HG03103 (cell line): ENCODE measurements at regions not wholly inside any gene's neighbourhood (a gene's known extent, or its start where the extent isn't known, plus 50 kb on each side); places are given as distances from the start of the nearest gene placed in this dataset.
"Not testable (repeated sequence)": the region's sequence is repeated elsewhere in the genome, so short reads cannot be mapped to it uniquely, and the experiment has no call there.

Experiments used
- ATAC-seq: cut with Tn5 transposase; IDR thresholded peaks from one replicate; pipeline ENCODE4 v1.9.1; 2021; ENCODE audit warnings: low read depth; ENCODE audit not compliant: unreplicated experiment

DNA sequence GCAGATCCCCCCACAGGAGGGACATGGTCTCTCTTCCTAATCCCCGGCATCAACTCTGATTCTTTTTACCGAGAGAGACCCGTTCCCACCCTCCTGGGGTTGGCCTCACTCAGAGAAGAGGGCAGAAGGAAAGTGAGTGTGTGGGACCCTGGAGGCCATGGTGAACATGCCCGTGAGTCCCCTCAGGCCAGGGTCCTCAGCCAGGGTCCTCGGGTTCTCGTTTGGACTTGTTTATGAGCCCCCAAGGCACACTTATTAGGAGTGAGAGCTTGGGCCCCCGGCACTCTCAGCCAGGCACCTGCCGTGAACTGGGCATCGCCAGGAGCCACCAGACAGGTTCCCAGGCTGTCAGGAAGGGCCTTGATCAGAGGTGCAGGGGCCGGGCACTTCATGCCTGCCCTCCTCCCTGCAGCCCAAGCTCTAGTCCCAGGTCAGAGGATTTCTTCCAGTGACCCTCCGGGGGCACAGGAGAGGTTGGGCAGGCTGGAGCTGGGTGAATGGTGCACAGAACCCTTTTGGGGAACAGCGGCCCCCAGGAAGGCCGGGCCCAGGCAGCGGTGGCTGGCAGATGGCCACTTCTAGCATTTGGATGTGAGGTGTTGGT is 122.6 kb downstream of the CRYAA start:
- no peak for ATAC-seq

DNA sequence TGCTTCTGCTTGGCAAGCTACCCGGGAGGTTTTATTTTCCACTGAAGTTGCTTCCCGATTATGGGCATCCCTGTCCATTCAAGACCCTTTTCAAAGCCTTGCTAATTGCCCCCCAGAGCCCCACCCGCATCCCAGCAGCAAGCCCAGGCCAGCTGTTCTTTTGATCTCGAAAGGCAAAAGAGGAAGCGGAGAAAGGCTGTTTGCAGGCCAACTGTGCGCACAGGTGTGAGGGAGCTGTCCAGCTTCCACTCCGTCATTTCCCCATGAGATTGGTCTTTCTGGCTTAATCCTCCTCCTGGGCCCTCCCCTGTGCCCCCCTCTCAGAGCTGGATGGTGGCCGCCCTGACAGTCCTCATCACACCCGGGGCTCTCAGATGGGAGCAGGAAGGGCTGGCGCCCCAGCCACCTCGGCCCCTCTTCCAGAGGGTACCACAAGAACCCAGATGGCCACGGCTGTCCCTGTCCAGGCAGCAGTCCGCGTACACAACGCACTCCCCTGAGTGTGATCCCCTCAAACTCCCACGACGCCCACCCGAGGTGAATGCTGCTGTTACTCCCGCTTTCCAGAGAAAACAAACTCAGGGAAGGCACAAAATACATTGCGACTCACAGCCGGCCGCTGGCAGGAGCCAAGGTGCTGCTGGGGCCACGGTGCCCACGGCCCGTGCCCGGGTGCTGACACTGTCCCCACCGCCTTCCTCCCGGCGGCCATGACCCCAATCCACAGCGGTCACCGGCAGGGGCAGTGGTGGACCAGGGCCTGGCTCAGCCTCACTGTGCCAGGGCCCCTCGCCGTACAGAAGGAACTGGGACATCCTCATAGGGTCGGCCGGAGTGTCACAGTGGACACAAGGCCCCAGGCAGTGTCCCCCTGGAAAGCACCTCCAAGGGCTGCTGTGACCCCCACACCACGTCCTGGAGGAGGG is 121.9 kb downstream of the CRYAA start:
- ATAC-seq, result no peak

DNA sequence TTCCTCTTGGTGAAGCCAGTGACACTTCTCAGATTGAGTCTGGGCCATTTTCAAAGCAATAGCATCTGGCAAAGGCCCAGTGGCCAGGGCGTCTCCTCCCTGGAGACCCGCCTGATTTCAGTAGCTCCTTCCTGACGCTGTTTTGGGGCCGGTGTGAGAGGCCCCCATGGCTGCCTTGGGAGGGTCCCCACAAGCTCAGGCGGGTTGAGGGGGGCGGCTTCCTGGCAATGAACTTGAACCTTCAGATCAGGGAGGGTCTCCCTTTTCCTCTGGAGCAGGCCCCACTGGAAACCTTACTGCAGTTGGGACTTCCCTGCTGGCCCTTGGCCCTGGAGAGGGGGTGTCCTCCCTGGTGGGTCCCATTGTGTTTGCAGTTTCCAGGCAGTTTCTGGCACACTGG is 121.2 kb downstream of the CRYAA start:
- ATAC-seq, result no peak

- ATAC-seq, result no peak
Observed at GRCh38 chr21:43289442-43289841, 120.6 kb downstream of the CRYAA start.

DNA sequence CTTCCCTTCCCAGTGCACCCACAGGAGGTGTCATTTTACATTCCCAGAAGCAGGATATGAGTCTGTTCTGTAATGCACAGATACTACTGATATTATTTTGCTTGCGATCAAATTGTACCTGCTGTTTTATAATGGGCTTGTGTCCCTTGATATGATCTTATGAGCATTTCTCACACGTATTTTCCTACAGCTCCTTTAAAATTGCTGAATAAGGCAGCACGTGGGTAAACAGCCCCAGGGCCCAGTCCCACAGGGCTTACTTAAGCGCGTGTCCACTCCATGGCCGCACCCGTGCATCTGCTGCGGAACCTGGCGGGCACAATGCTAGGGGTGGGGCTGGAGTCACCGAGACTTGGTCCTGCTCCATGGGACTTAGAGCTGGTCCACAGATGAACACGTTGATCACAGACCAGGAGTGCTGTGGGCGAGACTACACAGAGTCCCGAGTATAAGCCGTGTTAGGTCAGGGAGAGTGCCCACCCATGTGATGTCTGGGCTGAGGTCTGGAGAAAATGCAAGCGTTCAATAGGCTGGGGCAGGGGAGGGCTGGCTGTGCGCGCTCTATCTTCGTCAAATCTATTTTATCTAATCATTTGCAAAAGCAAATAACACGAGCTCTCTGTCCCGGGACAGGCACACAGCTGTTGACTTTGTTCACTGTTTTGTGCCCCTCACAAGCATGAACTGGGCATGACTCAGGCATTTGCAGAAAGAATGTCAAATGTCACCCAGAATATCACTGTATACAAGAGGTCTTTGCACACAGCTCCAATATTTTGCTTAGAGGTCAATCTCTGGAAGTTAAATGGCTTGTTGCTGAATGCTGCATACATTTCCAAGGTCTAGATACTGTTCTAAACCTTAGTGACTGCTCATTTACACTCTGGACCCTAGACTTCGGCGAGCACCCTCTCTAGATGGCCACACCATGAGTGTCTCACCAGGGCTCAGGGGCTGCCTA is 119.3 kb downstream of the CRYAA start:
- no peak for ATAC-seq

DNA sequence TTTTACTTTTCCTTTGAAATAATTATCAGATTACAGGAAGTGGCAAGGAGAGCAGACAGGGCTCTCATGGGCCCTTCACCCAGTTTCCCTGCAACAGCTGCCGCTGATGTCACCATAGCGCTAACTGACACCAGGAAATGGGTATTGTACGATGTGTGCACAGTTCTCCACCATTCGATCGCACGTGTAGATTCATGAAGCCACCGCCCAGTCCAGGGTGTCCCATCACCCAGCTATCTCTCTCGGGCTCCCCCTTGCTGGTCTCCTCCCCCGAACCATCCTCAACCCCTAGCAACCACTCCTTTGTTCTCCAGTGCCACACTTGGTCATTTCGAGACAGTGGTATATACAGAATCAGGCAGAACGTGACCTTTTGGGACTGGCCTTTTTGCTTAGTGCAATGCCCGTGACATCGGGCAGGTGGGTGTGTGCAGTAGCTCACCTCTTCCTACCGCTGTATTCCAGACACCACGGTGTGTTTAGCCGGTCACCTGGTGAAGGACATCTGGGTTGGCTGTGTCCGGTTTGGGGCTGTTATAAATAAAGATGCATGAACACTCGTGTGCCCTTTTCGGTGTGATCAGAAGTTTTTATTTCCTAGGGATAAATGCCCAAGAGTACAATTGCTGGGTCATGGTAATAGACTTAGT is 118.4 kb downstream of the CRYAA start:
- no peak for ATAC-seq

GRCh38 chr21:43286196-43286595 is 117.4 kb downstream of the CRYAA start:
- ATAC-seq, result no peak

- no peak for ATAC-seq
Observed at GRCh38 chr21:43284700-43285099, 115.9 kb downstream of the CRYAA start.

DNA sequence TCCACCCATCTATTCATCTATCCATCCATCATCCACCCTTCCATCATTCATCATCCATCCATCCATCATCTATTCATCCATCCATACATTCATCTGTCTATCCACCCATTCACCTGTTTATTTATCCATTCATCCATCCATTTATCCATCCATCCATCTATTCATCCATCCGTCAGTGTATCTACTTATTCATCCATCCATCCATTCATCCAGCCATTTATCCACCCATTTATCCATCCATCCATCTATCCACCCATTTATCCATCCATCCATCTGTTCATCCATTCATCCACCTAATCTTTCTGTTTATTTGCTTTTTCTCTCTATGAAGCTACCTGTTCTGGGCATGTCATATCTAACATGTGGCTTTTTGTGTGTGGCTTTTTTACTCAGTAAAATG is 115.4 kb downstream of the CRYAA start:
- no peak for ATAC-seq

DNA sequence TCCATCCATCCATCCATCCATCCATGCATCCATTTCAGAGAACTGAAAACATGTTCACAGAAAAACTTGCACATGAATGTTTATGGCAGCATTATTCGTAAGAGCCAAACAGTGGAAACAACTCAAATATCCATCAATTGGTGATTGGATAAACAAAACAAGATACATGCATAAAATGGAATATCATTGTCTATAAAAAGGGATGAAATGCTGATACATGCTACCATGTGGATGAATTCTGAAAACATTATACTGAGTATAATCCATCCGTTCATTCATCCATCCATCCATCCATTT is 115.1 kb downstream of the CRYAA start:
- not testable (repeated sequence) for ATAC-seq

GRCh38 chr21:43283136-43283924 is 114.5 kb downstream of the CRYAA start:
- no peak for ATAC-seq

DNA sequence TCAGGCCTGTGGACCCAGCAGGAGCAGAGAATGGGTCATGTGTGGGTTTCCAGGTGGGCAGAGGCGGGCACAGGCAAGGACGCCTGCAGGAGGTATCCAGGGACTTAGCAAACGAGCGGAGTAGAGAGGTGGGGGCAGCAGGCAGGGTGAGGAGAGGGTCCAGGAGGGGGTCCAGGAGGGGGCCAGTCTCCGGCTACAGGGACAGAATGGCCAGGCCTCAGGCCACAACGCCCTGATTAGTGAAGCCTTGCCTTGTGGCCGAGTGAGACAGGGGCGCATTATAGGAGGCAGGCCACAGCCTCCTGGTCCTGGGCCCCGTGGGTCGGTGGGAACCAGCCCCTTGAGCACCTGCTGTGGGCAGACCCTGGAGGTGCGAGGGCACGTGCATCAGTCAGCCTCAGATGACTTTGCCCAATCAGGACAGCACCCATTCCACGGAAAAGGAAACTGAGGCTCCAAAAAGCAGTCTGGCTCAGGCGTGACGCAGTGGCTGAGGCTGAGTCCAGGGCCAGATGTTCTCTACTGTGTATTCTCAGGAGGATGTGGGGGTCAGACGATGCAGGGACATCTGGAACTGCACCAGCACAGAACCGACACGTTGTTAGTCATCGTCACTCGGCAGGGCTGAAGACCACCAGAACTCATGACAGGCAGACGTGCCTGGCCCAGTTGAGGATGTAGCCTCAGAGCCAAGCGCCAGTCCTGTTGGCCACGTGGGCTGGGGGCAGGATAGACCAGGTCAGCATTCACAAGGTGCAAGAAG is 113.7 kb downstream of the CRYAA start:
- ATAC-seq, result no peak

DNA sequence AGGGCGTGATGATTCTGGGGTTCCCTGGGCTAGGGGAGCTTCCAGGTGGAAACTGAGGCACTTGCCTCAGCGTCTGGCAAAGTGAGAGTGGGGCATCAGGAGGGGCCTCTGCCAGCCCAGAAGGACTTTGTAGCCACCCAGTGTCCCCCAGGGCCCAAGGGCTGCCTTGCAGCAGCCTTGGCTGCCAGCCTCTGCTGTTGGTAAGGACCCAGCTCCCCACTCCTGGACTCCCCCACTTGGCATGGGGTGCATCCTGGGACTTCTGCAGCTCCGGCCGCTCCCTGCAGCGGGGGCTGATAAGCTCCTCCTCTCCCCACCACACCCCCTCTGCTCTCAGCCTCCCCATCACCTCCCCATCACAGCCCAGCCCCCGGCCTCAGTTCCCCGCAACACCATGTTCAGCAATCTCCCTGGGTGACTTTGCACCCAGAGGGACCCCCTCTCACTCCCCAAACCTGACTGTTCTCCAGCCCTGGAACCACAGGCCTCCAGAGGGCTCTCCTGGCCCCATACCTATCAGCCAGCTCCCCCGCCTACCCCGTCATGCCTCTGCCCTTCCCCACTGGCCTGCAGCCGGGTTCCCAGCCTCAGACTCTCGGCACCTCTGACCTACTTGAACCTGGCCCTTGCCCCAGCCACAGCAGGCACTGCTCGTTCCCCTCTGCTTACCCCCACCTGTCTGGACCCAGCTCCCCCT is 113.0 kb downstream of the CRYAA start:
- ATAC-seq, result no peak

GRCh38 chr21:43280949-43281633 is 112.3 kb downstream of the CRYAA start:
- ATAC-seq, result no peak

DNA sequence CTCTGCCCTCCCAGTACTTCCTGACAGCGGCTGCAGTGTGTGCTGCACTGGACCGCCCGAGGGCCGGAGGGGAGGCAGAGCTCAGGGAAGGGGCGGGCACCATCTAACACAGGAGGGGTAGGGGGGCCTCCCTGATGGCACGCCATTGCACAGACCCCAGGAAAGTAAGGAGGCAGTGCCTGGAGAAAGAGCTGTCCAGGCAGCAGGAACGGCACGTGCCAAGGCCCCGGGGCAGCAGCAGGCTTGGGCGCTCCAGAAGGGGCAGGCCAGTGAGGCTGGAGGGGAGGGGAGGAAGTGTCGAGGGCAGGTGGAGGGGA is 110.7 kb downstream of the CRYAA start:
- no peak for ATAC-seq

DNA sequence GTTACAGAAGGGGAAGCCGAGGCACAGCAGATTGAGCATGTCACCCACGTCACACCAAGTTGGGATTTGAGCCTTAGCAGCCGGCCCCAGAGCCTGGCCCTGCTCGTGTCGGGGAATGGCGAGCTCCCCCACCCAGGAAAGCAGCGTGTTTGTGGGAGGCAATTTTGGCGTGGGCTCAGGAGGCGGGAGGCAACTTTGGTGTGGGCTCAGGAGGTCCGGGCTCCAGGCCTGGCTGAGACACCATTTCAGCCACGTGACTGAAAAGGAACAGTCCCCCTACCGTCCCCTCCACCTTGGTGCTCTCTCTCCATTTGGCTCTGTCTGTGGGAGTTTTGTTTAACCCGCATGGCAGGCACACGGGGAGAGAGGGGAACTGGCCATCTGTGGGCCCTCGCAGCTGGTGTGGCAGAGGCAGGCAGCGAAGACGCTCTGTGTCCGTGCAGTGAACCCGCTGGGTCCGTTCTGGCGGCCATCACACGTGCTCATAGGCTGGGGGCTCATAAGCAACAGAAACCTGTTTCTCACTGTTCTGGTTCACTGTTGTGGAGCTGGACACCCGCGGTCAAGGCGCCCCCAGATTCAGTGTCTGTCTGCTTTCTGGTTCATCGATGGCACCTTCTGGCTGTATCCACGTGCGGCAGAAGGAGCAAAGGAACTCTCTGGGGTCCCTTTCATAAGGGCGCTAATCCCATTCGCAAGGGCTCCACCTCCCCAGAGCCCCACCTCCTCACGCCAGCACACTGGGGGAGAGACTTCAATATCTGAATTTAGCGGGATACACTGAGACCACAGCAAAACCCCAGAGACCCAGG is 110.2 kb downstream of the CRYAA start:
- ATAC-seq, result no peak

- no peak for ATAC-seq
Observed at GRCh38 chr21:43278359-43278758, 109.6 kb downstream of the CRYAA start.
